NCI-H1436 (cell line): ENCODE measurements at regions not wholly inside any gene's neighbourhood (a gene's known extent, or its start where the extent isn't known, plus 50 kb on each side); places are given as distances from the start of the nearest gene placed in this dataset.
"Not testable (repeated sequence)": the region's sequence is repeated elsewhere in the genome, so short reads cannot be mapped to it uniquely, and the experiment has no call there.

ENCODE experiments used
- DNase-seq: peaks from one replicate; lab custom pipeline; 2025; lab: John Stamatoyannopoulos, UW

- no peak for DNase-seq
These were observed 190.5 kb upstream of the SOX21 start for GRCh38 chr13:94902722-94903407.

- no peak for DNase-seq
These were observed 188.7 kb upstream of the SOX21 start for GRCh38 chr13:94901070-94901469.

GRCh38 chr13:94896719-94897317 is 184.5 kb upstream of the SOX21 start:
- no peak for DNase-seq

GRCh38 chr13:94896238-94896637 is 183.9 kb upstream of the SOX21 start:
- no peak for DNase-seq

- DNase-seq, result no peak
These were observed 173.8 kb upstream of the SOX21 start for GRCh38 chr13:94886191-94886590.

- DNase-seq, result no peak
These were observed 168.1 kb upstream of the SOX21 start for GRCh38 chr13:94880463-94880862.

- DNase-seq, result peak; percentile 81
These were observed 166.3 kb upstream of the SOX21 start for GRCh38 chr13:94878602-94879165.

GRCh38 chr13:94864474-94864873 is 152.1 kb upstream of the SOX21 start:
- DNase-seq, result no peak

GRCh38 chr13:94860981-94861407 is 148.6 kb upstream of the SOX21 start:
- DNase-seq, result no peak

- DNase-seq, result no peak
These were observed 147.5 kb upstream of the SOX21 start for GRCh38 chr13:94859811-94860210.

- no peak for DNase-seq
These were observed 146.9 kb upstream of the SOX21 start for GRCh38 chr13:94859278-94859691.

GRCh38 chr13:94858856-94859255 is 146.5 kb upstream of the SOX21 start:
- DNase-seq, result no peak

- no peak for DNase-seq
These were observed 142.3 kb upstream of the SOX21 start for GRCh38 chr13:94854688-94855087.

- DNase-seq, result no peak
These were observed 139.2 kb upstream of the SOX21 start for GRCh38 chr13:94851576-94851975.

GRCh38 chr13:94849254-94849653 is 136.9 kb upstream of the SOX21 start:
- no peak for DNase-seq

- DNase-seq, result no peak
These were observed 130.6 kb upstream of the SOX21 start for GRCh38 chr13:94842901-94843300.

GRCh38 chr13:94837056-94837455 is 124.7 kb upstream of the SOX21 start:
- not testable (repeated sequence) for DNase-seq

- no peak for DNase-seq
These were observed 117.6 kb upstream of the SOX21 start for GRCh38 chr13:94829837-94830365.

GRCh38 chr13:94829185-94829836 is 117.0 kb upstream of the SOX21 start:
- no peak for DNase-seq

- no peak for DNase-seq
These were observed 115.2 kb upstream of the SOX21 start for GRCh38 chr13:94827566-94827965.

GRCh38 chr13:94825507-94825906 is 113.2 kb upstream of the SOX21 start:
- peak; percentile 8 for DNase-seq

- DNase-seq, result no peak
These were observed 112.3 kb upstream of the SOX21 start for GRCh38 chr13:94824601-94825000.

- DNase-seq, result no peak
These were observed 110.0 kb upstream of the SOX21 start for GRCh38 chr13:94822356-94822755.
